Vagina (tissue), 2 donors: ENCODE measurements at regions not wholly inside any gene's neighbourhood (a gene's known extent, or its start where the extent isn't known, plus 50 kb on each side); places are given as distances from the start of the nearest gene placed in this dataset.

Experiments
- DNase-seq, 2 donors: peaks; one replicate each; pipeline ENCODE4 v3.0.0-alpha.2; 2017; ENCODE audit errors: extremely low spot score in 2 of 2
- H3K27ac ChIP-seq: fragments of 200-600 bp; sonication (generic); one replicate; pipeline ENCODE4 v1.5.1; 2019
- H3K27me3 ChIP-seq: fragments of 200-600 bp; sonication (generic); one replicate; pipeline ENCODE4 v1.5.1; 2019
- H3K36me3 ChIP-seq, 2 donors: fragments of 200-600 bp; sonication (generic); one replicate each; pipeline ENCODE4 v1.5.1; 2017 to 2019
- H3K4me1 ChIP-seq: fragments of 200-600 bp; sonication (generic); one replicate; pipeline ENCODE4 v1.5.1; 2019
- H3K4me3 ChIP-seq, 2 donors: fragments of 200-600 bp; sonication (generic); 1 replicate in 1 of 2; 2 replicates in 1 of 2; pipeline ENCODE4 v1.5.1; 2016 to 2019
- H3K9me3 ChIP-seq: fragments of 200-600 bp; sonication (generic); one replicate; pipeline ENCODE4 v1.5.1; 2019
- POLR2A ChIP-seq, 2 donors: fragments of 450-650 bp; IDR thresholded peaks; one replicate each; pipeline ENCODE4 v1.6.1; 2017; ENCODE audit warnings: antibody characterized with exemption in 2 of 2, mild to moderate bottlenecking in 2 of 2, moderate library complexity in 2 of 2
- POLR2AphosphoS5 ChIP-seq, 2 donors: sonication (generic); formaldehyde crosslinking; IDR thresholded peaks; one replicate each; pipeline ENCODE4 v1.9.0; 2017; ENCODE audit warnings: antibody characterized with exemption in 2 of 2, mild to moderate bottlenecking in 2 of 2, low read depth in 1 of 2; ENCODE audit not compliant: insufficient read depth in 1 of 2
- intact Hi-C: fragments of 100-400 bp; cut with DNase I; formaldehyde crosslinking; loops from one replicate; pipeline ENCODE4 v1.15.1; 2023
- TF ChIP-seq, protein P1 (sequence below), 3 experiments: fragments of 450-650 bp in 2 of 3; fragments of 200-600 bp in 1 of 3; sonication (generic) in 1 of 3; IDR thresholded peaks; one replicate each; pipeline ENCODE4 v1.5.1; 2017 to 2019; ENCODE audit warnings: antibody characterized with exemption in 3 of 3, mild to moderate bottlenecking in 2 of 3, moderate library complexity in 2 of 3

DNA sequence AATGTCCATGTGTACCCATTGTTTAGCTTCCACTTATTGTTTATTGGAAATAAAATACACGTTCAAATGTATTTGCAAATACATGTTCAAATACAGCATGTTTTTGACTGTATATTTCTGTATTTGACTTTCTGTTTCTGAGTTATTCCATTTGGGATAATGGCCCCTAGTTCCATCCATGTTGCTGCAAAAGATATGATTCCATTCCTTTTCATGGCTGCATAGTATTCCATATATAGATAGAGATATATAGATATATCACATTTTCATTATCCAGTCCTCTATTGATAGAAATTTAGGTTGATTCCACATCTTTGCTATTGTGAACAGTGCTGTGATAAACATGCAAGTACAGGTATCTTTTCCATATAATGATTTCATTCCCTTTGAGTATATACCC is 241.4 kb upstream of the SOX2 start:
- Histone ChIP-seq H3K36me3 (no peaks in the 10 kb centered on the region), H3K4me3 (no peak overlapping the region), H3K27ac (no peak overlapping the region), H3K9me3 (no peaks in the 10 kb centered on the region), H3K27me3 (no peaks in the 10 kb centered on the region), H3K4me1 (no peaks in the 10 kb centered on the region)
- intact Hi-C loops = no loop called here
- no peak for DNase-seq
- TF ChIP-seq POLR2A (IDR thresholded peaks at IDR 0.05) (no peak), POLR2AphosphoS5 (IDR thresholded peaks at IDR 0.05; ENCODE audit: insufficient read depth in 1 of 2, low read depth in 1 of 2) (no peak)
- TF ChIP-seq, protein P1, sequence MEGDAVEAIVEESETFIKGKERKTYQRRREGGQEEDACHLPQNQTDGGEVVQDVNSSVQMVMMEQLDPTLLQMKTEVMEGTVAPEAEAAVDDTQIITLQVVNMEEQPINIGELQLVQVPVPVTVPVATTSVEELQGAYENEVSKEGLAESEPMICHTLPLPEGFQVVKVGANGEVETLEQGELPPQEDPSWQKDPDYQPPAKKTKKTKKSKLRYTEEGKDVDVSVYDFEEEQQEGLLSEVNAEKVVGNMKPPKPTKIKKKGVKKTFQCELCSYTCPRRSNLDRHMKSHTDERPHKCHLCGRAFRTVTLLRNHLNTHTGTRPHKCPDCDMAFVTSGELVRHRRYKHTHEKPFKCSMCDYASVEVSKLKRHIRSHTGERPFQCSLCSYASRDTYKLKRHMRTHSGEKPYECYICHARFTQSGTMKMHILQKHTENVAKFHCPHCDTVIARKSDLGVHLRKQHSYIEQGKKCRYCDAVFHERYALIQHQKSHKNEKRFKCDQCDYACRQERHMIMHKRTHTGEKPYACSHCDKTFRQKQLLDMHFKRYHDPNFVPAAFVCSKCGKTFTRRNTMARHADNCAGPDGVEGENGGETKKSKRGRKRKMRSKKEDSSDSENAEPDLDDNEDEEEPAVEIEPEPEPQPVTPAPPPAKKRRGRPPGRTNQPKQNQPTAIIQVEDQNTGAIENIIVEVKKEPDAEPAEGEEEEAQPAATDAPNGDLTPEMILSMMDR (IDR thresholded peaks at IDR 0.05) = no peak

DNA sequence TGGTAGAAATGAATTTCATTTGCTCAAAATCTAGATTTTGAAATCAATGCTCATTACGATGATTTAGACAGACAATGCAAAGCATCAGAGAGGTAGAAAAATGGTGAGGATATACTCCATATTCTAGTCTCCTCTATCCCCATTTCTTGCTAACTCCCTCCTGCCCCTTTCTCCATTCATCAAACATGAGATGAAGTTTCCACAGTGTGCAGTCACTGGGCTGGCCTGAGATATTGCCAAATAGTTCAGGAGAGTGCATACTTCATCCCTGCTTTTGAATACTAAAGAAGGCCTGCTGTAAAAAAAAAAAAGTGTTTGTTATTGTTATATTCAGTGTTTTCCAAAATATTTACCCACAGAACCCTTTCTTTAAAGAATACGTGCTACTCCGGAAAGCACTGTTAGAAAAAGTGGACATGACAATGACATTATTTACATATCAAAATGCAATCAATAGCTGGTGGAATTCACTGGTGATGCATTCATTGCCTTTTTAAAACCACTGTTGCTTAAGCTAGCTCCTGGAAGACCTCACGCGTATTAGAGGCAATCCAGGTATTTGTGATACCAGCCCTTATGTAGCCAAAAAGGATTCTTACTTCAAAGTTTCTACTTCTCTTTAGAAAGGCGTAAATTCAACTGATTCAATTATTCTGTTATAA is 247.6 kb upstream of the SOX2 start:
- Histone ChIP-seq H3K4me1 (no peaks in the 10 kb centered on the region), H3K27ac (no peak overlapping the region), H3K27me3 (no peaks in the 10 kb centered on the region), H3K36me3 (no peaks in the 10 kb centered on the region), H3K9me3 (no peaks in the 10 kb centered on the region), H3K4me3 (no peak overlapping the region)
- TF ChIP-seq, protein P1 (IDR thresholded peaks at IDR 0.05) = no peak
- no peak for TF ChIP-seq POLR2AphosphoS5 (IDR thresholded peaks at IDR 0.05; ENCODE audit: insufficient read depth in 1 of 2, low read depth in 1 of 2)
- TF ChIP-seq POLR2A (IDR thresholded peaks at IDR 0.05) = no peak
- DNase-seq = no peak
- intact Hi-C loops = no loop called here

DNA sequence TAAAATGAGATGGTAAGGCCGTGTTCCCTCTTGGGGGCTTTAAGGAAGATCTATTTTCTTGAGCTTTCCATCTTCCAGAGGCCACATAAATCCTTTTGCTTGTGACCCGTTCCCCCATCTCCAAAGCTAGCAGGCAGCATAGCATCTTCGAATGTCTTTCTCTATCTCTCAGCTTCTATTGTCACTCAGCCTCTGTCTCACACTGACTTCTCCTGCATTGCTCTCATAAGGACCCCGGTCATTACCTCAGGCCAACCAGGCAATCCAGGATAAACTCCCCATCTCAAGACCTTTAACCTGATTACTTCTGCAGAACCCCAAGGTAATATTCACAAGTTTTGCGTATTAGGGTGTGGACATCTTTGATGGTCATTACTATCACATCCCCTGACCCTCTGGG is 250.3 kb upstream of the SOX2 start:
- Histone ChIP-seq H3K9me3 (no peaks in the 10 kb centered on the region), H3K27ac (no peak overlapping the region), H3K4me1 (no peaks in the 10 kb centered on the region), H3K36me3 (no peaks in the 10 kb centered on the region), H3K27me3 (no peaks in the 10 kb centered on the region), H3K4me3 (no peak overlapping the region)
- no peak for DNase-seq
- intact Hi-C loops = no loop called here
- TF ChIP-seq POLR2AphosphoS5 (IDR thresholded peaks at IDR 0.05; ENCODE audit: insufficient read depth in 1 of 2, low read depth in 1 of 2) (no peak), POLR2A (IDR thresholded peaks at IDR 0.05) (no peak)
- TF ChIP-seq, protein P1 (IDR thresholded peaks at IDR 0.05) = no peak

DNA sequence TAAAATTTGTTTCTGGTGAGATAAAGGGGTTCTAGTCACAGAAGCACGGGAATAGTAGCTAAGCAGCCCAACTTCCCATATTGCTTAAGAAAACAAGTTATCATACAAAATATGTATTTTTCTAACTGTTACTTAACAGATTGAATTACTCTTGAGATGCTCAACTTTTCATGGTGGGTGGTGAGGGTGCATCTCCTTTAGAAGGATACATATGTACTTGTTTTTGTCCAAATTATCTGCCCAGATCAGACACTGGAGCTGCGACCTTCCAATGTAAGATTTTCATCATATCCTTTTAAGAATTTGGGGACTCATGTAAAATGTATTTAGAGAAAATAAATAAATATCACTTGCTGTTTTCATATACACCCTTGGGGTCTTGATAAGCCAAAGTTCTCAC is 252.2 kb upstream of the SOX2 start:
- Histone ChIP-seq H3K4me1 (no peaks in the 10 kb centered on the region), H3K36me3 (no peaks in the 10 kb centered on the region), H3K9me3 (no peaks in the 10 kb centered on the region), H3K27ac (no peak overlapping the region), H3K27me3 (no peaks in the 10 kb centered on the region), H3K4me3 (no peak overlapping the region)
- DNase-seq = no peak
- no peak for TF ChIP-seq POLR2A (IDR thresholded peaks at IDR 0.05)
- TF ChIP-seq POLR2AphosphoS5 (IDR thresholded peaks at IDR 0.05; ENCODE audit: insufficient read depth in 1 of 2, low read depth in 1 of 2) = no peak
- TF ChIP-seq, protein P1 (IDR thresholded peaks at IDR 0.05) = no peak
- intact Hi-C loops = no loop called here

DNA sequence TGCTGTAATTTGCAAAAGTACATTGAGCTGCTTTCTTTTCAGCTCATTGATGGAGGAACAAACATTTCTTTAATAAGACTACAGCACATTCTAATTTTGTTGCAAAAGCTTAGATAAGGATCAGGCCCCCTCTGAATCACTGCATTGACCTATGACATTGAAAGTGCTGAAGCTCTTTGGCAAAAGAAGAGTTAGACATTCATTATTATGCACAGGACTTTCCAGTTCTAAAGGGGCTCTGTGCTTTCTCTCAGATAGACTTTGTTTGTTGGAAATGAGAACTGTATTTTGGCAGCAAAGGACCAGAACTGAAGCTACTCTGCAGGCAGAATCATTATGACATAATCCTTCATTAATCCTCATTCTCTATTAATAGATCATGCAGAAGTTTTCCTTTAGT is 252.9 kb upstream of the SOX2 start:
- no peak overlapping the region for H3K4me3 ChIP-seq
- no peaks in the 10 kb centered on the region for H3K27me3 ChIP-seq
- no peak for DNase-seq
- no peak overlapping the region for H3K27ac ChIP-seq
- H3K9me3 ChIP-seq = no peaks in the 10 kb centered on the region
- no peaks in the 10 kb centered on the region for H3K36me3 ChIP-seq
- intact Hi-C loops = no loop called here
- no peaks in the 10 kb centered on the region for H3K4me1 ChIP-seq
- TF ChIP-seq POLR2A (IDR thresholded peaks at IDR 0.05) (no peak), POLR2AphosphoS5 (IDR thresholded peaks at IDR 0.05; ENCODE audit: insufficient read depth in 1 of 2, low read depth in 1 of 2) (no peak)
- TF ChIP-seq, protein P1 (IDR thresholded peaks at IDR 0.05) = no peak
